Upper lobe of left lung (tissue), 4 donors: ENCODE measurements at regions not wholly inside any gene's neighbourhood (a gene's known extent, or its start where the extent isn't known, plus 50 kb on each side); places are given as distances from the start of the nearest gene placed in this dataset.

ENCODE experiments used
- CTCF ChIP-seq, 6 experiments: fragments of 450-650 bp in 4 of 6; fragments of 200-600 bp in 2 of 6; sonication (generic) in 2 of 6; IDR thresholded peaks; one replicate each; pipeline ENCODE4 v1.5.1; 2016 to 2019; ENCODE audit warnings: antibody characterized with exemption in 6 of 6
- POLR2A ChIP-seq, 4 donors: fragments of 450-650 bp; IDR thresholded peaks; one replicate each; pipeline ENCODE4 v1.5.1; 2016 to 2017; ENCODE audit warnings: antibody characterized with exemption in 4 of 4, mild to moderate bottlenecking in 2 of 4
- POLR2AphosphoS5 ChIP-seq, 2 donors: sonication (generic); formaldehyde crosslinking; IDR thresholded peaks; one replicate each; pipeline ENCODE4 v1.5.1; 2017; ENCODE audit warnings: antibody characterized with exemption in 2 of 2

GRCh38 chr20:50265245-50265946 lies 74.8 kb downstream of the CEBPB start:
- TF ChIP-seq CTCF (IDR thresholded peaks at IDR 0.05) (no peak), POLR2AphosphoS5 (IDR thresholded peaks at IDR 0.05) (no peak), POLR2A (IDR thresholded peaks at IDR 0.05) (no peak)
